ENCODE measurements at regions not wholly inside any gene's neighbourhood (a gene's known extent, or its start where the extent isn't known, plus 50 kb on each side); places are given as distances from the start of the nearest gene placed in this dataset.

DNA sequence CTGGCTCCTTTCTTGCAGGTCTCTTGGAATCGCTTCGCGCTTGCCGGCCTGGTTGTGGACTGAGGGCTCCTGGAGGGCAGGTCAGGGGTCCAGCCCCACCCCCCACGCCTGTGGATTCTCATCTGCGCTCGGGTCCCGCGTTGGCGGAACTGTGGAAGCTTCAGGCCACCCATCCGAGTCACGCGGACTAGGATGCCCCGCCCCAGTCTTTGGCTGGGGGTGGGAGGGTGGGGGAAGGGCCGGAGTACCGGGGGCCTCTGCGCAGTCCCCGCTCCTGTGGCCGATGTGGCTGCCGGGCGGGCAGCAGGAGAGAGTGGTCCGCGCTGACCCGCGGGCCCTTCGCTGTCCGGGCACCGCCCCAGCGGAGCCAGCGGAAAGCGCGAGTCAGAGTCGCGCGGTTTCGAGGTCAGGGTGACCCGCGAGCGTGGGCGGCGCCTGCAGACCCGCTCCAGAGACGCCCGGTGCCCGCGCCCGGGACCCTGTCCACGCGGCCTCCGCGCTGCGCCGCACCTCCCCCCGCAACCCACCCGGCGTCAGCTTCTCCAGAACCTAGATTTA is 114.2 kb downstream of the KLF13 start:
- Histone ChIP-seq H3K4me1 (ENCODE audit: control insufficient read depth in 1 of 2, extremely low read depth in 1 of 2, insufficient read depth in 2 of 2, low read length in 2 of 2) (peaks cover 23 to 64% of the 10 kb centered on the region in 2 experiments), H3K27ac (ENCODE audit: low read length) (peak overlapping the region; percentile 78), H3K9me3 (no peaks in the 10 kb centered on the region), H3K4me3 (ENCODE audit: control insufficient read depth in 1 of 2, extremely low read depth in 1 of 2, low read length in 1 of 2) (peak overlapping the region; percentile 49 to 53), H3K36me3 (ENCODE audit: control insufficient read depth in 2 of 2, extremely low read depth in 1 of 2, insufficient read depth in 1 of 2, low read length in 1 of 2) (no peaks in the 10 kb centered on the region), H3K27me3 (replicated peaks in 1 of 2; ENCODE audit: control insufficient read depth in 2 of 2, extremely low read depth in 1 of 2, insufficient read depth in 2 of 2, low read length in 1 of 2) (no peaks in the 10 kb centered on the region)
- POLR2A ChIA-PET, result interaction anchor here in 1 of 2 donors (0.7 kb wide), 1 partner anchor 37 kb away, joined by 6 read pairs; no protein-coding TSS in a partner anchor
- Mint-ChIP-seq H3K27me3 (no peaks in the 10 kb centered on the region), H3K27ac (peak overlapping the region; percentile 80 to 90), H3K4me3 (peak overlapping the region; percentile 66 to 75 (median 74)), H3K36me3 (no peaks in the 10 kb centered on the region), H3K4me1 (peaks cover 60 to 72% (median 65%) of the 10 kb centered on the region in 3 donors), H3K9me3 (no peaks in the 10 kb centered on the region)
- ATAC-seq (replicated peaks in 1 of 4) (peak; percentile 33 to 57 (median 49)), DNase-seq (peak in 17 of 35 experiments; percentile 19 to 45 (median 28))
- 5% methylated on average over 41 of the region's 56 CpGs for WGBS (ENCODE audit: insufficient coverage)
- CTCF ChIA-PET, result interaction anchor here in 1 of 2 donors (0.6 to 1.5 kb wide), 3 partner anchors 49 to 169 kb away, joined by 3 to 5 read pairs (median 5); no protein-coding TSS in a partner anchor

DNA sequence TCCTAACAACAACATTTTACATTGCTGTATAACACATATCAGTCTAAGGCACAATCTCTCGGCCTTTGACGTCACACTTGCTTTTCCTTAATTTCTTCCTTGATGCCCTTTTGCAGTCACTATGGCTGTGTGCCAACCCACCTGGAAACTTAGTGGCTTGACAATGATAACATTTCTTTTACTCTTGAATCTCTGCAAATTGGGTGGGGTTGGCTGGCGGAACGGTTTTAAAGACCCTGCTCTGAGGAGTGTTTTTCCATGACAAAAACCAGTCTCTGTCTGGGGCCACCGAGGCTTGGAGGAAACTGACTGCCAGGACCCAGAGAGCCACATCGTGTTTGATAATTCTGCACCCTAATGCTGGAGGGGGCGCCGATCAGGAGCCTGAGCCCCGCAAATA is 115.6 kb downstream of the KLF13 start:
- ATAC-seq (replicated peaks in 1 of 4), result no peak
- Histone ChIP-seq H3K9me3 (no peaks in the 10 kb centered on the region), H3K27ac (ENCODE audit: low read length) (no peak overlapping the region), H3K27me3 (replicated peaks in 1 of 2; ENCODE audit: control insufficient read depth in 2 of 2, extremely low read depth in 1 of 2, insufficient read depth in 2 of 2, low read length in 1 of 2) (no peaks in the 10 kb centered on the region), H3K4me1 (ENCODE audit: control insufficient read depth in 1 of 2, extremely low read depth in 1 of 2, insufficient read depth in 2 of 2, low read length in 2 of 2) (peaks cover 11 to 50% of the 10 kb centered on the region in 2 experiments), H3K4me3 (ENCODE audit: control insufficient read depth in 1 of 2, extremely low read depth in 1 of 2, low read length in 1 of 2) (no peak overlapping the region), H3K36me3 (ENCODE audit: control insufficient read depth in 2 of 2, extremely low read depth in 1 of 2, insufficient read depth in 1 of 2, low read length in 1 of 2) (no peaks in the 10 kb centered on the region)
- Mint-ChIP-seq H3K4me1 (peaks cover 46 to 58% (median 51%) of the 10 kb centered on the region in 3 donors), H3K36me3 (no peaks in the 10 kb centered on the region), H3K4me3 (peak overlapping the region; percentile 21 to 75 (median 70)), H3K9me3 (no peaks in the 10 kb centered on the region), H3K27ac (peak overlapping the region; percentile 46 to 57), H3K27me3 (no peaks in the 10 kb centered on the region)
- CTCF ChIA-PET, result no interaction called here
- POLR2A ChIA-PET, result no interaction called here
- 95% methylated on average over 4 of the region's 9 CpGs for WGBS (ENCODE audit: insufficient coverage)
- DNase-seq, result no peak

DNA sequence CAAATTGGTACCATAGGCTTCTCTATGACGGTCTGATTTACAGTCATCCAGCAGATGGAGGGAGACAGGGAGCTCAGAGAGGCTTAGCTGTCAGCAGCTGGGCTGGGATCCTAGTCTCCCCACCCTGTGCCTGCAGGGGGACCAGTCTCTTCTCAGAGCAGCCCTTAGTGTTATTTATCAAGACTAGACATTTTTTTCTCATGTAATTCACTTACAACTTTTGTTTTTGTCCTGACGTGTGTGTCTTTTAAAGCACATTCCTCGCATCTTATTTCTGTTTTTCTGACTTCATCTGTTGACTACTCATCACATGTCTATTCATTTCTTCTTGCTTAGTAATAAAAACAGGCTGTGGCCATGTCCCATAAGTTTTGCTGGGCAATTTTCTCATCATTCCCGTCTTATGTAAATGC is 116.1 kb downstream of the KLF13 start:
- peak overlapping the region; percentile 21 to 75 (median 70) for H3K4me3 Mint-ChIP-seq
- Histone ChIP-seq H3K4me1 (ENCODE audit: control insufficient read depth in 1 of 2, extremely low read depth in 1 of 2, insufficient read depth in 2 of 2, low read length in 2 of 2) (peaks cover 8 to 45% of the 10 kb centered on the region in 2 experiments), H3K9me3 (no peaks in the 10 kb centered on the region), H3K36me3 (ENCODE audit: control insufficient read depth in 2 of 2, extremely low read depth in 1 of 2, insufficient read depth in 1 of 2, low read length in 1 of 2) (no peaks in the 10 kb centered on the region), H3K27ac (ENCODE audit: low read length) (no peak overlapping the region), H3K4me3 (ENCODE audit: control insufficient read depth in 1 of 2, extremely low read depth in 1 of 2, low read length in 1 of 2) (no peak overlapping the region), H3K27me3 (replicated peaks in 1 of 2; ENCODE audit: control insufficient read depth in 2 of 2, extremely low read depth in 1 of 2, insufficient read depth in 2 of 2, low read length in 1 of 2) (no peaks in the 10 kb centered on the region)
- DNase-seq, result peak in 2 of 35 experiments; percentile 23 to 26
- ATAC-seq (replicated peaks in 1 of 4), result peak in 1 of 4 experiments; percentile 56
- POLR2A ChIA-PET, result no interaction called here
- H3K27me3 Mint-ChIP-seq, result no peaks in the 10 kb centered on the region
- no peaks in the 10 kb centered on the region for H3K36me3 Mint-ChIP-seq
- H3K4me1 Mint-ChIP-seq, result peaks cover 41 to 54% (median 46%) of the 10 kb centered on the region in 3 donors
- no peaks in the 10 kb centered on the region for H3K9me3 Mint-ChIP-seq
- CTCF ChIA-PET, result interaction anchor here in 1 of 2 donors (0.7 kb wide), 1 partner anchor 259 kb away, joined by 3 read pairs; no protein-coding TSS in a partner anchor
- H3K27ac Mint-ChIP-seq, result peak overlapping the region in 1 of 2 donors; percentile 21
- WGBS (ENCODE audit: insufficient coverage), result 89% methylated on average over 2 of the region's 4 CpGs

DNA sequence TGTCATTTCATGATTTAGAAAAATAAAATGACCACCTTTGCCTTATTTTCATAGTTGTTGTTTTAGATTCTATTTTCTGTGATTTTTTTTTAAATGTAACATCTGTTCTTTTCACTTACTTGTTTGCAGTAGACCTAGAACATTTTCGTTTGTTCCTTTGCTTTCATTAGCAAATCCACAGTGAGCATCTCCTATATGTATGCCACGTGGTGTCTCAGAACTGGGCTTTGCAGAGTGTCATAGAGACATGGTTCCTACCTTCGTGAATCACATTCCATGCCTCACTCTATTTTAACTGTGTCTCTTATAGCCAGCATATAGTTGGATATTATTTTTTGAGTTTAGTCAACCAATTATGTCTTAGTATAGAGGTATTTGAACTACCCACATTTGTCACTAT is 118.2 kb downstream of the KLF13 start:
- ATAC-seq (replicated peaks in 1 of 4), result no peak
- Mint-ChIP-seq H3K36me3 (no peaks in the 10 kb centered on the region), H3K9me3 (no peaks in the 10 kb centered on the region), H3K27ac (peak overlapping the region in 1 of 2 donors; percentile 15), H3K4me3 (no peak overlapping the region), H3K4me1 (peaks cover 32 to 44% (median 32%) of the 10 kb centered on the region in 3 donors), H3K27me3 (no peaks in the 10 kb centered on the region)
- no peak for DNase-seq
- no peak overlapping the region for H3K27ac ChIP-seq (ENCODE audit: low read length)
- H3K4me1 ChIP-seq (ENCODE audit: control insufficient read depth in 1 of 2, extremely low read depth in 1 of 2, insufficient read depth in 2 of 2, low read length in 2 of 2), result peaks cover 4 to 25% of the 10 kb centered on the region in 2 experiments
- POLR2A ChIA-PET, result interaction anchor here in 1 of 2 donors (0.9 kb wide), 1 partner anchor 40 kb away, joined by 3 read pairs; no protein-coding TSS in a partner anchor
- no peak overlapping the region for H3K4me3 ChIP-seq (ENCODE audit: control insufficient read depth in 1 of 2, extremely low read depth in 1 of 2, low read length in 1 of 2)
- no peaks in the 10 kb centered on the region for H3K36me3 ChIP-seq (ENCODE audit: control insufficient read depth in 2 of 2, extremely low read depth in 1 of 2, insufficient read depth in 1 of 2, low read length in 1 of 2)
- H3K9me3 ChIP-seq, result no peaks in the 10 kb centered on the region
- CTCF ChIA-PET, result no interaction called here
- WGBS (ENCODE audit: insufficient coverage), result 76% methylated on average over 2 of the region's 3 CpGs
- H3K27me3 ChIP-seq (replicated peaks in 1 of 2; ENCODE audit: control insufficient read depth in 2 of 2, extremely low read depth in 1 of 2, insufficient read depth in 2 of 2, low read length in 1 of 2), result no peaks in the 10 kb centered on the region

DNA sequence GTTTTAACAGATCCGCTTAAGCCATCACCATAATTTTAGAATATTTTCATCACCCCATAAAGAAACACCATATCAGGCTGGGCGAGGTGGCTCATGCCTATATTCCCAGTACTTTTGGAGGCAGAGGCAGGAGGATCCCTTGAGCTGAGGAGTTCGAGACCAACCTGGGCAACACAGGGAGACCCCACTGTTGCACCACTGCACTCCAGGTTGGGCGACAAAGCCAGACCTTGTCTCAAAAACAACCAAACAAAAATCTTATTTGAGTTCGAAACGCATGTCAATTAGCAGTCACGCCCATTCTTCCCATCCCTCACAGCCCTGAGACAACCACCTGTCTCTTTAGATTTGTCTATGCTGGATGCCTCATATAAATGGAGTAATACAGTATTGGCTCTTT is 119.9 kb downstream of the KLF13 start:
- H3K36me3 ChIP-seq (ENCODE audit: control insufficient read depth in 2 of 2, extremely low read depth in 1 of 2, insufficient read depth in 1 of 2, low read length in 1 of 2), result no peaks in the 10 kb centered on the region
- no peak for ATAC-seq (replicated peaks in 1 of 4)
- no peak overlapping the region for H3K27ac ChIP-seq (ENCODE audit: low read length)
- no peak overlapping the region for H3K4me3 ChIP-seq (ENCODE audit: control insufficient read depth in 1 of 2, extremely low read depth in 1 of 2, low read length in 1 of 2)
- Mint-ChIP-seq H3K36me3 (no peaks in the 10 kb centered on the region), H3K4me1 (peaks cover 23 to 34% (median 25%) of the 10 kb centered on the region in 3 donors), H3K4me3 (no peak overlapping the region), H3K27me3 (no peaks in the 10 kb centered on the region), H3K9me3 (peaks cover 2 to 7% (median 6%) of the 10 kb centered on the region in 3 donors), H3K27ac (no peak overlapping the region)
- DNase-seq, result no peak
- H3K9me3 ChIP-seq, result no peaks in the 10 kb centered on the region
- ChIA-PET POLR2A (no interaction called here), CTCF (no interaction called here)
- H3K4me1 ChIP-seq (ENCODE audit: control insufficient read depth in 1 of 2, extremely low read depth in 1 of 2, insufficient read depth in 2 of 2, low read length in 2 of 2), result peaks cover 2 to 10% of the 10 kb centered on the region in 2 experiments
- WGBS (ENCODE audit: insufficient coverage), result 88% methylated on average over 3 of the region's 7 CpGs
- no peaks in the 10 kb centered on the region for H3K27me3 ChIP-seq (replicated peaks in 1 of 2; ENCODE audit: control insufficient read depth in 2 of 2, extremely low read depth in 1 of 2, insufficient read depth in 2 of 2, low read length in 1 of 2)

DNA sequence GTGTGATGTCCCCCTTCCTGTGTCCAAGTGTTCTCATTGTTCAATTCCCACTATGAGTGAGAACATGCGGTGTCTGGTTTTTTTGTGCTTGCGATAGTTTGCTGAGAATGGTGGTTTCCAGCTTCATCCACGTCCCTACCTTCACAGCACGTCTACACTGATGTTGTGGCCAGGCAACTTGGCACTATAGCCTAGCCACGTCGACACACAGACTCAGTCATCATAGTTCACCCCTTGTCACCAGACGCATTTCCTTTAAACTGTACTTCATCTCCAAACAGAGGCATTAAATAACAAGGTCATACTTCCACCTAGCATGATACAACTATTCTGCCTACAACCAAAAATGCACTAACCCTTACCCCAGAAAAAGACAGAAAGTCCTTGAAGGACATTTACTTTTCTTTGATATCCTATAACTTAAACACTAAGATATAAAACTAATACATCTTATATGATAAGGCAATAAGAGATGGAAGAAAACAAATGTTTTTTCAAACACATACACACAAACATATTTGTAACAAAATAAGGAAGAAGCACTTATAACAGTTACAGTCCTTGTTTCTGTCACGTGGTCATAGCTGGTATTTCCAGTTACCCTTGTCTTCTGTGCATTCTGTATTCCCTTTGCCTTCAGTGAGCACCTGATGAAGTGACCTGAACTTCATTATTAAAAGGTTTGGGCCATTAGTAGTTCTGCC is 121.4 kb downstream of the KLF13 start:
- DNase-seq (no peak), ATAC-seq (replicated peaks in 1 of 4) (no peak)
- no peak overlapping the region for H3K4me3 ChIP-seq (ENCODE audit: control insufficient read depth in 1 of 2, extremely low read depth in 1 of 2, low read length in 1 of 2)
- peaks cover 2 to 5% of the 10 kb centered on the region in 2 experiments for H3K4me1 ChIP-seq (ENCODE audit: control insufficient read depth in 1 of 2, extremely low read depth in 1 of 2, insufficient read depth in 2 of 2, low read length in 2 of 2)
- Mint-ChIP-seq H3K4me3 (no peak overlapping the region), H3K9me3 (peaks cover 2 to 7% (median 6%) of the 10 kb centered on the region in 3 donors), H3K27ac (peak overlapping the region in 1 of 2 donors; percentile 2), H3K27me3 (no peaks in the 10 kb centered on the region), H3K4me1 (peaks cover 9 to 19% (median 14%) of the 10 kb centered on the region in 3 donors), H3K36me3 (no peaks in the 10 kb centered on the region)
- no peak overlapping the region for H3K27ac ChIP-seq (ENCODE audit: low read length)
- CTCF ChIA-PET, result interaction anchor here (0.6 to 0.9 kb wide), 2 partner anchors 42 to 141 kb away, joined by 4 to 5 read pairs; no protein-coding TSS in a partner anchor
- no peaks in the 10 kb centered on the region for H3K9me3 ChIP-seq
- H3K36me3 ChIP-seq (ENCODE audit: control insufficient read depth in 2 of 2, extremely low read depth in 1 of 2, insufficient read depth in 1 of 2, low read length in 1 of 2), result no peaks in the 10 kb centered on the region
- H3K27me3 ChIP-seq (replicated peaks in 1 of 2; ENCODE audit: control insufficient read depth in 2 of 2, extremely low read depth in 1 of 2, insufficient read depth in 2 of 2, low read length in 1 of 2), result no peaks in the 10 kb centered on the region
- POLR2A ChIA-PET, result no interaction called here
- 78% methylated on average over 6 of the region's 8 CpGs for WGBS (ENCODE audit: insufficient coverage)
